ENCODE measurements at regions not wholly inside any gene's neighbourhood (a gene's known extent, or its start where the extent isn't known, plus 50 kb on each side); places are given as distances from the start of the nearest gene placed in this dataset.
"Not testable (repeated sequence)": the region's sequence is repeated elsewhere in the genome, so short reads cannot be mapped to it uniquely, and the experiment has no call there.

GRCh38 chr1:100806601-100807000, 87.1 kb downstream of the VCAM1 start:
- TF ChIP-seq CTCF (conservative IDR thresholded peaks at IDR 0.05) (no peak), ZFX (IDR thresholded peaks at IDR 0.05) (no peak)
- no peak overlapping the region for H3K27ac ChIP-seq

GRCh38 chr1:100810360-100810759, 84.3 kb downstream of the EXTL2 start:
- no peak overlapping the region for H3K27ac ChIP-seq
- TF ChIP-seq ZFX (IDR thresholded peaks at IDR 0.05) (no peak), CTCF (conservative IDR thresholded peaks at IDR 0.05) (no peak)

- no peak overlapping the region for H3K27ac ChIP-seq
- TF ChIP-seq CTCF (conservative IDR thresholded peaks at IDR 0.05): no peak
- TF ChIP-seq ZFX (IDR thresholded peaks at IDR 0.05): no peak
Measured at GRCh38 chr1:100811808-100812207, 82.8 kb downstream of the EXTL2 start.

- not testable (repeated sequence) for H3K27ac ChIP-seq
Measured at GRCh38 chr1:100814938-100815337, 79.7 kb downstream of the EXTL2 start.

- no peak for TF ChIP-seq ZFX (IDR thresholded peaks at IDR 0.05)
- no peak for TF ChIP-seq CTCF (conservative IDR thresholded peaks at IDR 0.05)
- no peak overlapping the region for H3K27ac ChIP-seq
Measured at GRCh38 chr1:100816049-100816448, 78.6 kb downstream of the EXTL2 start.

GRCh38 chr1:100820195-100820594, 74.4 kb downstream of the EXTL2 start:
- H3K27ac ChIP-seq: not testable (repeated sequence)
- TF ChIP-seq CTCF (conservative IDR thresholded peaks at IDR 0.05): peak; percentile 21; the same call in 1 of the 2 replicates

- not testable (repeated sequence) for H3K27ac ChIP-seq
Measured at GRCh38 chr1:100821919-100822318, 72.7 kb downstream of the EXTL2 start.
